ENCODE measurements at regions not wholly inside any gene's neighbourhood (a gene's known extent, or its start where the extent isn't known, plus 50 kb on each side); places are given as distances from the start of the nearest gene placed in this dataset.

GRCh38 chr22:35150183-35151107 is 84.5 kb downstream of the ISX start:
- H3K9me3 ChIP-seq: no peaks in the 10 kb centered on the region
- H3K4me3 ChIP-seq: no peak overlapping the region
- TF ChIP-seq CTCF (IDR thresholded peaks at IDR 0.05) (no peak), EP300 (IDR thresholded peaks at IDR 0.05) (no peak), POLR2A (IDR thresholded peaks at IDR 0.05) (no peak)
- H3K36me3 ChIP-seq: no peaks in the 10 kb centered on the region
- 50 to 53% (median 52%) methylated on average over 22 of the region's 22 CpGs for WGBS, 3 donors
- no peaks in the 10 kb centered on the region for H3K4me1 ChIP-seq (ENCODE audit: insufficient read depth)
- intact Hi-C loops (cut with DNase I): loop anchor here in 1 of 4 donors (10.0 kb wide), 1 partner anchor 1846 kb away; no protein-coding TSS in a partner anchor
- H3K27ac ChIP-seq: no peak overlapping the region
- DNase-seq: peak; percentile 14 to 54 (median 45)
- H3K27me3 ChIP-seq: no peaks in the 10 kb centered on the region

DNA sequence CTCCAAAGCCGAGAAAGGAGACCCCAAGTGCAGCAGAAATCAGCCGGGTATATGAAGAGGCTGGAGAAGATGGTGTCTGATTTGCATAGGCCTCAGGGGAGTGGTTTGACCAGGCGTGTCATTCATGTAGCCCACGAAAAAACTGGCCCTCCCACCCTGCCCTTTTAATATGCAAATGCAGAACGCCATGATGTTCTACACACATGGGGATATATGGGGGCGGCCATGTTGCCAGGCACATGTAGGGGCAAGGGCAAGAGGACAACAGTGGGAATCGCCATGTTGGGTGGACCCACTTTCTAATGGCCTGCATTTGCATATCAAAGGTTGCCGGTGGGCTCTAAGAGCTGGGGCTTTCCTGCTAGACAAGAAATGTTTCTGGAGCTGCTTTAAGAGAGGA is 86.4 kb downstream of the ISX start:
- no peaks in the 10 kb centered on the region for H3K9me3 ChIP-seq
- no peaks in the 10 kb centered on the region for H3K4me1 ChIP-seq (ENCODE audit: insufficient read depth)
- H3K36me3 ChIP-seq: no peaks in the 10 kb centered on the region
- intact Hi-C loops (cut with DNase I): loop anchor here in 1 of 4 donors (10.0 kb wide), 1 partner anchor 1848 kb away; no protein-coding TSS in a partner anchor
- H3K4me3 ChIP-seq: no peak overlapping the region
- H3K27ac ChIP-seq: no peak overlapping the region
- TF ChIP-seq POLR2A (IDR thresholded peaks at IDR 0.05) (no peak), CTCF (IDR thresholded peaks at IDR 0.05) (no peak), EP300 (IDR thresholded peaks at IDR 0.05) (no peak)
- H3K27me3 ChIP-seq: no peaks in the 10 kb centered on the region
- no peak for DNase-seq
- WGBS, 3 donors: 76 to 82% (median 81%) methylated on average over 8 of the region's 8 CpGs

- no peaks in the 10 kb centered on the region for H3K9me3 ChIP-seq
- H3K27me3 ChIP-seq: no peaks in the 10 kb centered on the region
- no peak overlapping the region for H3K4me3 ChIP-seq
- no peaks in the 10 kb centered on the region for H3K36me3 ChIP-seq
- 5 to 7% (median 6%) methylated on average over 10 of the region's 10 CpGs for WGBS, 3 donors
- peak; percentile 19 to 47 (median 34) for DNase-seq
- TF ChIP-seq EP300 (IDR thresholded peaks at IDR 0.05) (no peak), POLR2A (IDR thresholded peaks at IDR 0.05) (no peak), CTCF (IDR thresholded peaks at IDR 0.05) (no peak)
- H3K4me1 ChIP-seq (ENCODE audit: insufficient read depth): no peaks in the 10 kb centered on the region
- H3K27ac ChIP-seq: no peak overlapping the region
- intact Hi-C loops (cut with DNase I): loop anchor here in 1 of 4 donors (10.0 kb wide), 1 partner anchor 1850 kb away; no protein-coding TSS in a partner anchor
Observed at GRCh38 chr22:35154937-35155387, 89.0 kb downstream of the ISX start.

GRCh38 chr22:35155403-35156025 is 89.6 kb downstream of the ISX start:
- no peaks in the 10 kb centered on the region for H3K36me3 ChIP-seq
- no peak for DNase-seq
- intact Hi-C loops (cut with DNase I): loop anchor here in 1 of 4 donors (10.0 kb wide), 1 partner anchor 1851 kb away; no protein-coding TSS in a partner anchor
- WGBS, 3 donors: 48 to 55% (median 50%) methylated on average over 7 of the region's 7 CpGs
- H3K27ac ChIP-seq: no peak overlapping the region
- no peaks in the 10 kb centered on the region for H3K4me1 ChIP-seq (ENCODE audit: insufficient read depth)
- no peak for TF ChIP-seq CTCF (IDR thresholded peaks at IDR 0.05)
- no peak for TF ChIP-seq EP300 (IDR thresholded peaks at IDR 0.05)
- no peak for TF ChIP-seq POLR2A (IDR thresholded peaks at IDR 0.05)
- no peaks in the 10 kb centered on the region for H3K9me3 ChIP-seq
- no peaks in the 10 kb centered on the region for H3K27me3 ChIP-seq
- no peak overlapping the region for H3K4me3 ChIP-seq
